DND-41 (cell line): ENCODE measurements at regions not wholly inside any gene's neighbourhood (a gene's known extent, or its start where the extent isn't known, plus 50 kb on each side); places are given as distances from the start of the nearest gene placed in this dataset.

Experiments
- ATAC-seq: fragments of 200-7000 bp; cut with Tn5 transposase; 3 replicates; pipeline ENCODE4 v1.9.1; 2021; ENCODE audit warnings: low read depth; ENCODE audit not compliant: insufficient read depth
- DNase-seq: peaks from one replicate; pipeline ENCODE4 v3.0.0-alpha.2; 2020
- H2AFZ ChIP-seq: 2 replicates; pipeline ENCODE4 v1.6.0; 2012; ENCODE audit warnings: low read depth, low read length
- H3K27ac ChIP-seq: 2 replicates; pipeline ENCODE4 v1.5.1; 2012; ENCODE audit warnings: low read length, inconsistent platforms
- H3K27me3 ChIP-seq: fragments of 200-600 bp; sonication (generic); 2 replicates; pipeline ENCODE4 v1.6.0; 2012; ENCODE audit warnings: low read length, mild to moderate bottlenecking, inconsistent platforms; ENCODE audit not compliant: insufficient read depth, poor library complexity
- H3K36me3 ChIP-seq: 2 replicates; pipeline ENCODE4 v1.5.1; 2012; ENCODE audit warnings: low read length, inconsistent platforms; ENCODE audit not compliant: insufficient read depth
- H3K4me1 ChIP-seq: 2 replicates; pipeline ENCODE4 v1.5.1; 2012; ENCODE audit warnings: mild to moderate bottlenecking, low read length; ENCODE audit not compliant: insufficient read depth
- H3K4me2 ChIP-seq: 2 replicates; pipeline ENCODE4 v1.6.0; 2012; ENCODE audit warnings: mild to moderate bottlenecking, moderate library complexity, low read length, inconsistent platforms; ENCODE audit not compliant: insufficient read depth
- H3K4me3 ChIP-seq, 2 experiments: fragments of 200-600 bp in 1 of 2; shearing (Covaris generic) in 1 of 2; 2 replicates each; pipeline ENCODE4 v1.5.1; 2012 to 2016; ENCODE audit warnings: inconsistent platforms in 2 of 2, low read length in 2 of 2, mild to moderate bottlenecking in 2 of 2, low read depth in 1 of 2, moderate library complexity in 1 of 2
- H3K79me2 ChIP-seq: 2 replicates; pipeline ENCODE4 v1.6.0; 2012; ENCODE audit warnings: low read length, inconsistent platforms; ENCODE audit not compliant: insufficient read depth
- H3K9ac ChIP-seq: 2 replicates; pipeline ENCODE4 v1.6.0; 2012; ENCODE audit warnings: low read depth, mild to moderate bottlenecking, inconsistent platforms, low read length, moderate library complexity
- H3K9me3 ChIP-seq: 2 replicates; pipeline ENCODE4 v1.5.1; 2012; ENCODE audit warnings: low read length, moderate library complexity, mild to moderate bottlenecking, inconsistent platforms; ENCODE audit not compliant: insufficient read depth, severe bottlenecking
- H4K20me1 ChIP-seq: 2 replicates; pipeline ENCODE4 v1.6.0; 2012; ENCODE audit warnings: low read length; ENCODE audit not compliant: insufficient read depth
- EZH2 ChIP-seq: IDR thresholded peaks from 3 replicates; pipeline ENCODE4 v1.6.1; 2012; ENCODE audit warnings: borderline replicate concordance, low read depth, mild to moderate bottlenecking, moderate library complexity, low read length, inconsistent platforms; ENCODE audit not compliant: severe bottlenecking
- TF ChIP-seq, protein P1 (sequence below): IDR thresholded peaks from 2 replicates; pipeline ENCODE4 v1.5.1; 2012; ENCODE audit warnings: borderline replicate concordance, low read length, moderate library complexity, mild to moderate bottlenecking; ENCODE audit not compliant: poor library complexity, severe bottlenecking; ENCODE audit errors: extremely low read depth

DNA sequence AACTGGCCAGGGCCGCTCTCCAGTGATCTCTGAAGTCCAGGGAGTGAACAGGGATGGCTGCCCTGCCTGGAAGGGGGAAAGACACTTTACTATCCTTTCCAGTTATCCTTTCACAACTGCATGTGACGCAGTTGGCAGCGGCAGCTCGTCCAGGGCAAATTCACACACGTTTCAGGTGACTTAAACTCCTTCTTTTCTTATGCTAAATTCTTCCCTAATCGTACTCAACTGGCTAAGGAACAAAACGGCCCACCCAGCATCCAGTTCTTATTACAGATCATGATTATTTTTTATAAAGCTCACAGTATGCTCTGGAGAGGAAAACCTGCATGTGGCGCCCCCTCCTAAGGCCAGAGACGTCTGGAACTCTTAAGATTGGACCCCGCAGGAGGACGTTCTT, 767.1 kb downstream of the UQCRFS1 start:
- Histone ChIP-seq H2AFZ (no peak overlapping the region), H4K20me1 (no peaks in the 10 kb centered on the region), H3K9me3 (no peaks in the 10 kb centered on the region), H3K4me2 (no peak overlapping the region), H3K9ac (no peak overlapping the region), H3K4me3 (no peak overlapping the region), H3K36me3 (no peaks in the 10 kb centered on the region), H3K79me2 (no peaks in the 10 kb centered on the region), H3K27ac (no peak overlapping the region), H3K27me3 (no peaks in the 10 kb centered on the region), H3K4me1 (no peaks in the 10 kb centered on the region)
- DNase-seq = no peak
- ATAC-seq = no peak
- TF ChIP-seq EZH2 = no peak
- TF ChIP-seq, protein P1, sequence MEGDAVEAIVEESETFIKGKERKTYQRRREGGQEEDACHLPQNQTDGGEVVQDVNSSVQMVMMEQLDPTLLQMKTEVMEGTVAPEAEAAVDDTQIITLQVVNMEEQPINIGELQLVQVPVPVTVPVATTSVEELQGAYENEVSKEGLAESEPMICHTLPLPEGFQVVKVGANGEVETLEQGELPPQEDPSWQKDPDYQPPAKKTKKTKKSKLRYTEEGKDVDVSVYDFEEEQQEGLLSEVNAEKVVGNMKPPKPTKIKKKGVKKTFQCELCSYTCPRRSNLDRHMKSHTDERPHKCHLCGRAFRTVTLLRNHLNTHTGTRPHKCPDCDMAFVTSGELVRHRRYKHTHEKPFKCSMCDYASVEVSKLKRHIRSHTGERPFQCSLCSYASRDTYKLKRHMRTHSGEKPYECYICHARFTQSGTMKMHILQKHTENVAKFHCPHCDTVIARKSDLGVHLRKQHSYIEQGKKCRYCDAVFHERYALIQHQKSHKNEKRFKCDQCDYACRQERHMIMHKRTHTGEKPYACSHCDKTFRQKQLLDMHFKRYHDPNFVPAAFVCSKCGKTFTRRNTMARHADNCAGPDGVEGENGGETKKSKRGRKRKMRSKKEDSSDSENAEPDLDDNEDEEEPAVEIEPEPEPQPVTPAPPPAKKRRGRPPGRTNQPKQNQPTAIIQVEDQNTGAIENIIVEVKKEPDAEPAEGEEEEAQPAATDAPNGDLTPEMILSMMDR = no peak

DNA sequence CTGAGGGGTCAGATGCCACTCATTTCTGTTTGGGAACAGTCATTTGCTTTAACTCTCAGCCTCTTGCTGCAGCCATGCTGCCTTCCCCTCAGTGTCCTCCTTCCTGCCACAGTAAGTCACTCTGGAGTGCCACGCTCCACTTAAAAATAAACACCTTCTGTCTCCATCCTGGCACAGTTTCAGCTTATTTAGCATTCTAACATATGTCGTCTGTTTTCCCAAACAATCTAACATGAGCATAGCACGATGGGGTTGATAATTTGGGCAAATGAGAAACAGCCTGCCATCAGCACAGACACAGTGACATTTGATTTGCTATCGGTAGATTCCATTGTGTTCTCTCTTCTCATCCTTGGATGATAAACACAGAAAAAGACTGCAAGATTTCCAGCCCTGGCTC, 768.6 kb downstream of the UQCRFS1 start:
- no peak for TF ChIP-seq EZH2
- TF ChIP-seq, protein P1 = no peak
- H3K79me2 ChIP-seq = no peaks in the 10 kb centered on the region
- no peaks in the 10 kb centered on the region for H4K20me1 ChIP-seq
- H3K4me1 ChIP-seq = no peaks in the 10 kb centered on the region
- H3K27ac ChIP-seq = no peak overlapping the region
- DNase-seq = no peak
- no peak overlapping the region for H3K4me3 ChIP-seq
- no peak for ATAC-seq
- no peak overlapping the region for H2AFZ ChIP-seq
- H3K4me2 ChIP-seq = no peak overlapping the region
- no peaks in the 10 kb centered on the region for H3K27me3 ChIP-seq
- H3K9me3 ChIP-seq = no peaks in the 10 kb centered on the region
- H3K36me3 ChIP-seq = no peaks in the 10 kb centered on the region
- no peak overlapping the region for H3K9ac ChIP-seq

DNA sequence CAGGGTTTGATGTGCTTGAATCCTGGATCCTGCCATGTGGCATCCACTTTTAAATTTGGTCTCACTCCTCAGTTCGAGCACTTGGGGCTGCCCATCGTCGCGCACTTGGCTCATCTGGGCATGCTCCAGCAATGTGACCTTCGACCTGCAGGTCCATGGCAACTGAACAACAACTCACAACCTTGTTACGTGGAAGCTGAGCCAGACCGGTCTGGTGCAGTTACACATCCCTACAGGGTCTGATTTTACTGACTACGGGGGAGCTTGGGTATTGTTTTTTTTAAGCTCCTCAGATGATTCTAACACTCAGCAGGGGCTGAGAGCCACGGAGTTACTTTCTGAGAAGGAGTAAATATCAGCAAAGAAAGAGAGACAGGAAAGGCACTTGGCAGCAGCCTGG, 769.6 kb downstream of the UQCRFS1 start:
- H3K9ac ChIP-seq = no peak overlapping the region
- no peaks in the 10 kb centered on the region for H3K27me3 ChIP-seq
- H3K27ac ChIP-seq = no peak overlapping the region
- ATAC-seq = no peak
- H4K20me1 ChIP-seq = no peaks in the 10 kb centered on the region
- no peaks in the 10 kb centered on the region for H3K36me3 ChIP-seq
- no peak overlapping the region for H3K4me2 ChIP-seq
- no peaks in the 10 kb centered on the region for H3K4me1 ChIP-seq
- H2AFZ ChIP-seq = no peak overlapping the region
- H3K79me2 ChIP-seq = no peaks in the 10 kb centered on the region
- DNase-seq = no peak
- H3K9me3 ChIP-seq = no peaks in the 10 kb centered on the region
- TF ChIP-seq, protein P1 = no peak
- no peak for TF ChIP-seq EZH2
- no peak overlapping the region for H3K4me3 ChIP-seq
